Renal pelvis (tissue), 1 donor: ENCODE measurements at regions not wholly inside any gene's neighbourhood (a gene's known extent, or its start where the extent isn't known, plus 50 kb on each side); places are given as distances from the start of the nearest gene placed in this dataset.
"Not testable (repeated sequence)": the region's sequence is repeated elsewhere in the genome, so short reads cannot be mapped to it uniquely, and the experiment has no call there.

Source experiments
- DNase-seq: peaks from one replicate; pipeline ENCODE4 v3.0.0-alpha.2; 2013

GRCh38 chr9:82895822-82896110, 167.2 kb downstream of the RASEF start:
- DNase-seq: no peak

GRCh38 chr9:82903503-82903902, 159.4 kb downstream of the RASEF start:
- no peak for DNase-seq

- no peak for DNase-seq
These were observed 150.9 kb downstream of the RASEF start for GRCh38 chr9:82911996-82912395.

GRCh38 chr9:82912645-82913044, 150.3 kb downstream of the RASEF start:
- DNase-seq: no peak

DNA sequence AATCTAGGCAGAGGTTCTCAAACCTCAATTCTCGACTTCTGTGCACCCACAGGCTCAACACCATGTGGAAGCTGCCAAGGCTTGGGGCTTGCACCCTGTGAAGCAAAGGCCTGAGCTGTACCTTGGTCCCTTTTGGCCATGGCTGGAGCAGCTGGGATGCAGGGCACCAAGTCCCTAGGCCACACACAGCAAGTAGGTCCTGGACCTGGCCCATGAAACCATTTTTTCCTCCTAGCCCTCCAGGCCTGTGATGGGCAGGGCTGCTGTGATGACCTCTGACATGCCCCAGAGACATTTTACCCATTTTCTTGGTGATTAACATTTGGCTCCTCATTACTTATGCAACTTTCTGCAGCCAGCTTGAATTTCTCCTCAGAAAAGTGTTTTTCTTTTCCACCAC, 146.7 kb downstream of the RASEF start:
- not testable (repeated sequence) for DNase-seq

DNA sequence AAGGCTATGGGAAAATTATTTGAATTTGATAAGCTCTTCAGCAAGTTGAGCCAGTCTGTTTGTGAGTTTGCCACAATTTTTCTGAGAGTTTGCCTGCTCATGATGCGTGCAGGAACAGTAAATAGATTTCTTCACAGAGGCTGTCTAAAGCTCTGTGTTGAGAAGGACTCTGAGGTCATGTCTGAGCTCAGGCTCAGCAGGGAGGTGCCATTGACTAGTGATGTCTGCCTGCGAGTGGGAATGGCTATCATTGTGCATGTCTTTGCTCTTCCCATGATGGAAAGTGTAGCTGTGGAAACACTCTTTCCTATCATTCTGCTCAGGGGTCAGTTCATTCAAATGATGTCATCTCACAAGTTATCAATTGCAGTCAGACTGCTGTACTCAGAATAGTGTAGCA, 142.8 kb downstream of the RASEF start:
- no peak for DNase-seq

DNA sequence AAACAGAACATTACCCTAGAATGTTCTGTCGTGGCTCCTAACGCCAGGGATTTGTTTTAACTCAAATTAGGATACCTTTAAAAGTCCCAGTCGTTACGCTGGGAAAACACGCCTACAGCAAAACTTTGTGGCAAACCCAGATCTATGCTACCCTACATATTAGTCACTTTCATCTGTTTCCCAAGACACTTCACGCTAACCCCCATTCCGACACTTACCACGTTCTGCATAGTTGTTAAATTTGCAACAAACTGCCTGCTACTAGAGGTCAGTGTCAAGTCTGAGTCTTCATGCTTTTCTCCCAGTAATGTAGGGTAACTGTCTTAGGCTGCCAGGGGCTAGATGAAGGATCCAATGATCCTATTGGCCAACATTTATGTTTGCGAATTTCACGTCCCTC, 140.3 kb downstream of the RASEF start:
- no peak for DNase-seq

DNA sequence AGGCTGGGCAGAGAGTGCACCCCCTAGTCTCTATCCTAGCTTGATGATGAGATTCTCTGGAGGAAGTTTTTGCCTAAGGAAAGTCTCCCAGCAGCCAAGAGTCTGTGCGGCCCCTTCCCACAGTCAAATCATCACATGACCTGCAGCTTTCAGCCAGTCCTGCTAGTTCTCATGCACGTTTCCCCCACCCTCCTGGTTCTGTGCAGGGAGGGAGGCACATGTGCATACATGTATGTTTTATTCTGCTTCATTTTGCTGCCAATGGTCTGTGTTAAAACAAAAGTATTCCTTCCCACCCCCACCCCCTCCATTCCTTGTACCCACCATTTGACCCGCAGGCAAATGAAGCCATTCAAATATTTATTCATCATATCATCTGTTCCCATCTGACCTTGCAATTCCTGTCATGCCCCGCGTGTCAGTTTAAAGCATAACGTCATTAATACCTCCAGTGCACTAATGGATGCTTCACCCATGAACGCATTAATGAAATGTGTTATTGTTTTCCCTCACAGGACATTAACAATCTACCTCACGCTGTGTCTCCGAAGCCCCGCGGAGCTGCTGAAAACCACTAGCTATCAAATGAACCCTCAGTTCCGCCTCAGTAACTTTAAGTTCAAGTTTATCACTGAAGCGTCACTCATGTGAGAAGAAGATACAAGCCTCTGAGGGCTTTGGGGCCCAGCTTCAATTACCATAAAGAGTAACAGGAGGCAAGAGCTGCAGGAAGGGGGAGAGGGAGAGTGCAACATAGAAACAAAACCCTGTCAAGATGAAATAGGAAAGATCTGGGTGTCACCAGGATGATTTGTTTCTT, 139.6 kb downstream of the RASEF start:
- peak; percentile 87 for DNase-seq

DNA sequence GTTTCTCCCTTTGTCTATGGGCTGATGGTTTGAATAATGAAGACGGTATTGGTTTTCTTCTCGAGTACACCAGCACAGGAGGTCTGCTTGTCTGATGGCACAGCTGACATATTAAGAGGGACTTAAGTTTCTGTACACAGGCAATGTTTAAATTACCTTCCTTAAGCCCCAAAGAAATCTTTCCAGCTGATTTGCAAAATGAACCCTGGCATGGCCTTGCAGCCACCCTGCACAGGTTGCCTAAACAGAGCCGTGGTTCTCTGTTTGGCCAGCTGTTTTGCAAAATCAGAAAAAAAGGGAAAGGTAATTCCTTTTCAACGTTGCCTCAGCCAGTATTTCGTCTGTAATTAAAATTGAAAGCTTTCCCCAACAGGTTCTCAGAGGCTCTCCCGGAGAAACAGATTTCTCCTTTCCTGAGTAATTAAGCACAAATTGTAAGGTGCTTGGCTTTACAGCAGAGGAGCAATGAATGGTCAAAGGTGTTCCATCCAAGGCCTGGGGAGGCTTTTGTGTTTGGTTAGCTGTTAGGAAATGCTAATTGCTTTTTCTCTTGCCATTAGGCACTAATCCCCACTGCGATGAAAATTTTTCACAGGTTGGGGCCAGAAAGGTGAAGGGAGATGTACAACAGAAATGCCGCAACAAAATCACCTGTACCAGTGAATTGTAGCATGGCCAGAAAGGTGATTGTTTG, 138.9 kb downstream of the RASEF start:
- DNase-seq: no peak
